HEK293 (cell line): ENCODE measurements at regions not wholly inside any gene's neighbourhood (a gene's known extent, or its start where the extent isn't known, plus 50 kb on each side); places are given as distances from the start of the nearest gene placed in this dataset.

Experiments used
- CTCF ChIP-seq: fragments of 450-650 bp; formaldehyde crosslinking; IDR thresholded peaks from 2 replicates; pipeline ENCODE4 v1.5.1; 2016; ENCODE audit warnings: missing biosample characterization, missing genetic modification characterization
- EGR2 ChIP-seq: fragments of 450-650 bp; formaldehyde crosslinking; IDR thresholded peaks from 2 replicates; pipeline ENCODE4 v1.5.1; 2016; ENCODE audit warnings: low read depth, missing biosample characterization, missing genetic modification characterization
- PRDM4 ChIP-seq: fragments of 450-650 bp; formaldehyde crosslinking; IDR thresholded peaks from 2 replicates; pipeline ENCODE4 v1.5.1; 2017; ENCODE audit warnings: missing biosample characterization, missing genetic modification characterization
- SP2 ChIP-seq: fragments of 450-650 bp; formaldehyde crosslinking; IDR thresholded peaks from 2 replicates; pipeline ENCODE4 v1.5.1; 2016; ENCODE audit warnings: missing biosample characterization, missing genetic modification characterization
- TCF7L2 ChIP-seq: IDR thresholded peaks from 2 replicates; pipeline ENCODE4 v1.6.1; 2011; ENCODE audit warnings: low read depth, mild to moderate bottlenecking, inconsistent platforms, low read length, moderate library complexity, borderline replicate concordance
- ZNF221 ChIP-seq: fragments of 450-650 bp; formaldehyde crosslinking; IDR thresholded peaks from 2 replicates; pipeline ENCODE4 v1.5.1; 2017; ENCODE audit warnings: missing biosample characterization, missing genetic modification characterization, borderline replicate concordance
- ZNF248 ChIP-seq: fragments of 450-650 bp; formaldehyde crosslinking; IDR thresholded peaks from 2 replicates; pipeline ENCODE4 v1.5.1; 2017; ENCODE audit warnings: missing biosample characterization, missing genetic modification characterization
- ZNF274 ChIP-seq, 2 experiments: fragments of 200-500 bp in 1 of 2; fragments of 450-650 bp in 1 of 2; sonication (Bioruptor generic) in 1 of 2; formaldehyde crosslinking in 1 of 2; IDR thresholded peaks; 2 replicates each; pipeline versions ENCODE4 v1.5.1 to v1.6.1; 2014 to 2016; ENCODE audit warnings: borderline replicate concordance in 1 of 2, inconsistent platforms in 1 of 2, low read length in 1 of 2, missing biosample characterization in 1 of 2, missing genetic modification characterization in 1 of 2
- ZNF280D ChIP-seq: fragments of 450-650 bp; formaldehyde crosslinking; IDR thresholded peaks from 2 replicates; pipeline ENCODE4 v1.5.1; 2016; ENCODE audit warnings: missing biosample characterization, missing genetic modification characterization
- ZNF302 ChIP-seq: fragments of 450-650 bp; formaldehyde crosslinking; IDR thresholded peaks from 2 replicates; pipeline ENCODE4 v1.5.1; 2016; ENCODE audit warnings: missing biosample characterization, missing genetic modification characterization, low read depth
- ZNF670 ChIP-seq: fragments of 450-650 bp; formaldehyde crosslinking; IDR thresholded peaks from 2 replicates; pipeline ENCODE4 v1.5.1; 2016; ENCODE audit warnings: missing biosample characterization, missing genetic modification characterization, low read depth
- ZNF791 ChIP-seq: fragments of 450-650 bp; formaldehyde crosslinking; IDR thresholded peaks from 2 replicates; pipeline ENCODE4 v1.5.1; 2016; ENCODE audit warnings: missing biosample characterization, missing genetic modification characterization
- TF ChIP-seq, protein P1 (sequence below): fragments of 450-650 bp; IDR thresholded peaks from 2 replicates; pipeline ENCODE4 v1.5.1; 2018; ENCODE audit warnings: missing biosample characterization, missing genetic modification characterization

- TF ChIP-seq CTCF (tag by site-specific recombination) (no peak), ZNF274 (IDR thresholded peaks at IDR 0.05; ENCODE audit: low read length) (no peak), ZNF274 (tag by site-specific recombination; IDR thresholded peaks at IDR 0.05; ENCODE audit: borderline replicate concordance) (no peak), EGR2 (no peak), ZNF670 (tag by site-specific recombination) (no peak), ZNF221 (no peak), TCF7L2 (no peak), SP2 (tag by site-specific recombination) (no peak), ZNF280D (tag by site-specific recombination) (no peak), ZNF302 (tag by site-specific recombination) (no peak), ZNF791 (tag by site-specific recombination) (no peak), PRDM4 (no peak), ZNF248 (tag by site-specific recombination) (no peak)
- TF ChIP-seq, protein P1, sequence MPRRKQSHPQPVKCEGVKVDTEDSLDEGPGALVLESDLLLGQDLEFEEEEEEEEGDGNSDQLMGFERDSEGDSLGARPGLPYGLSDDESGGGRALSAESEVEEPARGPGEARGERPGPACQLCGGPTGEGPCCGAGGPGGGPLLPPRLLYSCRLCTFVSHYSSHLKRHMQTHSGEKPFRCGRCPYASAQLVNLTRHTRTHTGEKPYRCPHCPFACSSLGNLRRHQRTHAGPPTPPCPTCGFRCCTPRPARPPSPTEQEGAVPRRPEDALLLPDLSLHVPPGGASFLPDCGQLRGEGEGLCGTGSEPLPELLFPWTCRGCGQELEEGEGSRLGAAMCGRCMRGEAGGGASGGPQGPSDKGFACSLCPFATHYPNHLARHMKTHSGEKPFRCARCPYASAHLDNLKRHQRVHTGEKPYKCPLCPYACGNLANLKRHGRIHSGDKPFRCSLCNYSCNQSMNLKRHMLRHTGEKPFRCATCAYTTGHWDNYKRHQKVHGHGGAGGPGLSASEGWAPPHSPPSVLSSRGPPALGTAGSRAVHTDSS (tag by site-specific recombination) = no peak
Measured at GRCh38 chr5:54644226-54644625, 126.7 kb downstream of the SNX18 start.
